ENCODE measurements at regions not wholly inside any gene's neighbourhood (a gene's known extent, or its start where the extent isn't known, plus 50 kb on each side); places are given as distances from the start of the nearest gene placed in this dataset.
"Not testable (repeated sequence)": the region's sequence is repeated elsewhere in the genome, so short reads cannot be mapped to it uniquely, and the experiment has no call there.

DNA sequence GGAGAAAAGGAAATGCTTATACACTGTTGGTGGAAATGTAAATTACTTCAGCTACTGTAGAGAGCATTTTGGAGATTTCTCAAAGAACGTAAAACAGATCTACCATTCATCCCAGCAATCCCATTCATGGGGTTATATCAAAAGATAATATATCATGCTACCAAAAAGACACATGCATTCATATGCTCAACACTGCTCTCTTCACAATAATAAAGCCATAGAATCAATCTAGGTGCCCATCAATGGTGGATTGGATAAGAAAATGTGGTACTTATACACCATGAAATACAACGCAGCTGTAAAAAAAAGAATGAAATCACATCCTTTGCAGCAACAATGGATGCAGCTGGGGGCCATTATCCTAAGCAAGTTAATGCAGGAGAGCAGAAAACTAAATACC lies 1487.7 kb upstream of the SEL1L start:
- no peak for DNase-seq

GRCh38 chr14:83023369-83023768 lies 1489.7 kb upstream of the SEL1L start:
- no peak for DNase-seq

- DNase-seq: no peak
Observed at GRCh38 chr14:83041224-83041623, 1507.6 kb upstream of the SEL1L start.

GRCh38 chr14:83042858-83043257 lies 1509.2 kb upstream of the SEL1L start:
- no peak for DNase-seq

DNA sequence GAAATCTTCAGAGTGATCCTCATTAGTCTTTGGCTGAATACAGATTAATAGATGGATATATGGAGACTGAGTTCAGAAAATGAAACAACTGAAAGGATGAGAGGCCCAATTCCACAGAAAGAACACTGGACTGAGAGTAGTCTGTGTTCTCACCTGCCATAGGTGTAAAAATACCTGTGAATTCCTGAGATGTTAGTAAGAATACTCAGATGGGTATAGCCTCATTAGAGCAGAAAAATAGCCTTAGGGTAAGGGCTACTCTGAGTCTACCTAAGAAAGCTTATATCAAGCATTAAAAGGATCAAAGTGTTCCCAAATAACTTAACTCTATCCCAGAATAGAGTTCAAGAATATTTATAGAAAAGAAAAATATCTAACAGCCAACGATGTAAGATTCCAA lies 1510.3 kb upstream of the SEL1L start:
- no peak for DNase-seq

DNA sequence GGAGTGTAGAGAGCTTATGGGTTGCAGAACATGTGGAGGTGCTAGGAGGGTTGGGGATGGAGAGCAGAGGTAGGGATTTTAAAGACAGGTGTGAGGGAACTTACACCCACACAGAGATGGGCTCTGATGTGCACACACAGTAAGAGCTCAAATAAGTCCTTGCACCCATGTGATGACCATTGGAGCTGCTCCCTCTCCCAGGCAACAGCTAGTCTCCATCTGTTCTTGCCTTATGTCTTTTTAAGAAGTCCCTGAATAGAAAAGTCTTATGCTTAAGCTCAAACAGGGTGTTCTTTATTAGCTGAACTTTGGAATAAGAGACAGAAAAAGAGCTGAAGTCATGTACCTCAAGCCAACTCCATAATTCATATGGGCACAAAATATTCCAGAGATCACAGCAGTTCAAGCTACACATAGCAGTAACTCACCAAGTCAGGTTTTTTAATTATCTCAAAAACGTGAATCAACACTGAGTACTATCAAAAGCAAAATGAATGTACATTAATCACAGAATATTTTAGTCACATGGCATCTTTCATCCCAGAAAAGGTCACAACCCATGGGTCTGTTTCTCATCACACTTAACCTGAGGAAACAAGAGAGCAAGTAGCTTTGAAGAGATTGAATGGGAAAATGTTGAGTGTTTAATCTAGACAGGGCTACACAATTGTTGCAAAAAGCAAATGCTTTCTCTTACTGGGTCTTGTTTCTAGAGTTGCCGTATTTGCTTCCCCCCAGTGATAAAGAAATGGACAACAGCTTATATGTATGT lies 1513.6 kb upstream of the SEL1L start:
- DNase-seq: no peak

DNA sequence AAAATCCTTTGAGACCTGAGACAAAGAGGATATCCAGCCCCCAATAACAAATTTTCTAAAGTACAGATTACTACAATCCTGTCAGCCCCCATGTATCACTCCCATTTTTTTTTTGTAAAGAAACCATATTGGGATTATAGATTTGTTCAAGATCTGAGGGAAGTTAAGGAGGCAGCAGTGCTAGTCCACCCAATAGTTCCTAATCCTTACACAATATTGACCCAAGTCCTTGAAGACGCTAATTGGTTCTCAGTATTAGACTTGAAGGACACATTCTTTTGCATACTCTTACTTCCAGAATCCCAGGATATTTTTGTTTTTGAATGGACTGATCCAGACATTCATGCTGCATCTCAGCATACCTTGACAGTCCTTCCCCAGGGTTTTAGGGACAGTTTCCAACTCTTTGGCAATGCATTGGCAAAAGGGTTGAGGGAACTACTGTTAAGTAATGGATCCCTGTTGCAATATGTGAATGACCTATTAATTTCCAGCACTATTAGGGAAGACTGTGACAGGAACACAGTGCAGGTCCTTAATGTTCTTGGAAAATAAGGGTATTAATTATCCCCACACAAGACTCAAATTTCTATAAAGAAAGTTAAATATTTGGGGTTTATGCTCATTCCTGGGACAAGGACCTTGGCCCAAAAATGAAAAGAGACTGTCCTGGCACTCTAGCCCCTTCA lies 1519.5 kb upstream of the SEL1L start:
- no peak for DNase-seq

DNA sequence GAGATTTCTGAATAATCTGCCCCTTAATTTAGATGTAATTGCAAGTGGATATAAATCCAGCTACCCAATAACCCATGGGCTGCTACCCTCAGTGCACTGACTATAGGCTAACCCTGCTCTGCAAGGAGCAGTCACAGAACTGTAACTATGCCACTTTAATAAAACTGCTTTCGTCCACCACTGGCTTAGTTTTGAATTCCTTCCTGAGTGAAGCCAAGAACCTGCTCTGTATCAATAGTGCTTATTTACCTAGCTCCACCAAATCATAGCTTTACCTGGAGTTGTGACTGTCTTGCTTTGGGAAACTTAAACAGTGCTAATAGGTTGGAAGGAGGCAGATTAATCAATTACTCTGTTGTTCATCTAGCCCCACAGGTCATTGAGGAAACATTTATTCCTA lies 1524.4 kb upstream of the SEL1L start:
- DNase-seq: no peak

DNA sequence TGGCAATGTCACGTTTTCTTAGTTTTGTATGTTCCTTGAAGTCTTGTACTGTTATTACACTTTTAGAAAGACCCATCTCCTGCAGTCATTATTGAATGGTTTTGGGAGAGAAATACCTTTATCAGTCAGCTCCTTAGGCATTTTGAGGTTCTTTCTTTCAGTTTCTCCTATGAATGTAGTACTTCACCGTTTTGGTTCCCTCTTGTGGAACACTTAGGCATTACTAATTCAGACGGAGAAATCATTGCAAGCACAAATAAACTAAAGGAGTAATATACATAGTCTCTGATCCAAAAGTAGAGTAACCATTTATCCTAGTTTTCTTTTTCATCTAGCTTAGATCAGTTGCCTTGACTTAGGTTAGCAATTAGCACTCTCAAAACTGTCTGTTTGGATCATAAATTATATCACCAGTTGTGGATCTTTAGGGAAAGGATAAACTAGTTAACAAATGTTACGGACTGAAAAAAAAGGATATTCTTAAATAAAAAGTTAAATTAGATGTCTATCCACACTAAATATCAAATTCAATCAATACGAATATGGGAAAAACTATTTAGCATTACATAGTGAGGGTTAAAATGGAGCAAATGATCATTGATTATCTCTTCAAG lies 1538.3 kb upstream of the SEL1L start:
- no peak for DNase-seq

DNA sequence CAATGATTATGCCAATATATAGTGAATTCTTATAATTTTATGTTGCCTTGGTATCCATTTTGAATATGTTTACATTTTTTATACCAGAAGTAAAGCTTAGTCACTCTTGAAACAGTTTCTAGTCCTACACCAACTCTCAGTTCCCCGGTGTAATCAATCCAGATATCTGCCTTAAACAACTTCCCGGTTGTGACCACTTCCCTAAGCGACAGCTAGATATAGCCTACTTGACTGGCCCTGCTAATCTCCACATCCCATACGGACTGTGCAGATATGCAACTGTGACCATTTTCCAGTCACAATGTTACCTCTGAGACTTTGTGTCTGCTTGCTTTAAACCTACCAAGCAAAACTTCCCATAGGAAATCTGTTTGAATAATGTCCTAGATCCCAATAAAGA lies 1551.5 kb upstream of the SEL1L start:
- DNase-seq: no peak

DNA sequence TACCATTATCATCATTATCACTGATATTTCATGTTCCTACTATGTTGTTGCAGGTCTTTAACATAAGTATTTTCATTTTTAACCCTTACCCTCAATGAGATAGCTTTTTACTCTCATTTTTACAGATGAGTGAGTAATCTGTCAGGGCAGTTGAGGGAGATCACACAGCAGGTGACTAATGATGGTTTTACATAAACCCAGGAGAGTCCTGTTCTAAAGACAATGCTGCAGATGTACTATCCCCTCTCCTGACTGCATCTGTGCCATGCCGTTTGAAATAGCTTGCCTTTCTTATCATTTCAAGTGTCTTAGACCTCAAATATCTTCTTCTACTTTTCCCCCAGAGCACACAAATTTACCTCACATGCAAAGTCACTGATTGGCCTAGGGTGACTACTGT lies 1552.1 kb upstream of the SEL1L start:
- no peak for DNase-seq

DNA sequence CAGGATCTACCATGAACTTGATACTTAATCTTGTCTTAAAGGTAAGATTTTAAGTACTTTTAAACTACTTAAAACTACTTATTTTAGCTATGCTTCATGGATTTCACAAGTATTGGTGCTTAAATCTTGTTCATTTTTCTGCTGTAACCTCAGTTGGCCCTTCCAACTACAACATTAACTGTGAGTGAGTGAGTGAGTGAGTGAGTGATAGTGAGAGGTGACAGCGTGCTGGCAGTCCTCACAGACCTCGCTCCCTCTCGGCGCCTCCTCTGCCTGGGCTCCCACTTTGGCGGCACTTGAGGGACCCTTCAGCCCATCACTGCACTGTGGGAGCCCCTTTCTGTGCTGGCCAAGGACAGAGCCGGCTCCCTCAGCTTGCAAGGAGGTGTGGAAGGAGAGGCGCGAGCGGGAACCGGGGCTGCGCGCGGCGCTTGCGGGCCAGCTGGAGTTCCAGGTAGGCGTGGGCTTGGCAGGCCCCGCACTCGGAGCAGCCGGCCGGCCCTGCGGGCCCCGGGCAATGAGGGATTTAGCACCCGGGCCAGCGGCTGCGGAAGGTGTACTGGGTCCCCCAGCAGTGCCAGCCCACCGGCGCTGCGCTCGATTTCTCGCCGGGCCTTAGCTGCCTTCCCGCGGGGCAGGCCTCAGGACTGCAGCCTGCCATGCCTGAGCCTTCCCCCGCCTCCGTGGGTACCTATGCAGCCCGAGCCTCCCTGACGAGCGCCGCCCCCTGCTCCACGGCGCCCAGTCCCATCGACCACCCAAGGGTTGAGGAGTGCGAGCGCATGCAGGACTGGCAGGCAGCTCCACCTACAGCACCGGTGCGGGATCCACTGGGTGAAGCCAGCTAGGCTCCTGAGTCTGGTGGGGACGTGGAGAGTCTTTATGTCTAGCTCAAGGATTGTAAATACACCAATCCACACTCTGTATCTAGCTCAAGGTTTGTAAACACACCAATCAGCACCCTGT lies 1558.6 kb upstream of the SEL1L start:
- not testable (repeated sequence) for DNase-seq

DNA sequence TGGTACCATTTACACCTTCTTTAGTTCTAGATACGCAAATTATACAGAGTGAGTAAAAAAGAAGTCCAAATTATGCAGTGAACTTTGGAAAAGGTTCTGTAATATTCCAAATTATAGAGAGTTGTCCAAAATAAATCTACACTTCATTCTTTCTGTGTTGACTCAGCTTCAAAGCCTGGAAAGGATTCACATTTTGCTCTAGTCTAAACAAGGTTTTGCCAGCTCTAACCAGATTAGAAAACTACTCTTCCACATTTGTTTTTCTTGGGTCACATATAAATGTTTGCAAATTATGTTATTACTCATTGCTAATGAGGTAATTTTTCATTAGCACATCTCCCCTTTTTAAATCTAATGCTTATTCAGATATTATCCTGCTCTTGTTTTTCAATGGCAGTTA lies 1562.4 kb upstream of the SEL1L start:
- DNase-seq: no peak

GRCh38 chr14:83101846-83102245 lies 1568.2 kb upstream of the SEL1L start:
- DNase-seq: no peak

DNA sequence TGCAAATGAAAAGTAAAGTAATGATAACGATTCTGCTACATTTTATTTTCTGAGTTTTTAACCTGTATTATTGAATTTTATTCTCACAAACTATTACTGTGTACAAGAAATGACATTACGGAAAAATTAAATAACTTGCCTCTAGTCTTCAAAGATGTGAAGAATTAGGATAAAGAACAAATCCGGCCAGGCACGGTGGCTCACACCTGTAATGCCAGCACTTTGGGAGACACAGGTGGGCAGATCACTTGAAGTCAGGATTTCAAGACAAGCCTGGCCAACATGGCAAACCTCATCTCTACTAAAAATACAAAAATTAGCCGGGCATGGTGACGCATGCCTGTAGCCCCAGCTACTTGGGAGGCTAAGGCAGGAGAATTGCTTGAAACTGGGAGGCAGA lies 1584.4 kb upstream of the SEL1L start:
- no peak for DNase-seq

- DNase-seq: no peak
Observed at GRCh38 chr14:83120187-83120586, 1586.5 kb upstream of the SEL1L start.

- DNase-seq: no peak
Observed at GRCh38 chr14:83126076-83126475, 1592.4 kb upstream of the SEL1L start.

GRCh38 chr14:83128783-83129182 lies 1595.1 kb upstream of the SEL1L start:
- DNase-seq: no peak

DNA sequence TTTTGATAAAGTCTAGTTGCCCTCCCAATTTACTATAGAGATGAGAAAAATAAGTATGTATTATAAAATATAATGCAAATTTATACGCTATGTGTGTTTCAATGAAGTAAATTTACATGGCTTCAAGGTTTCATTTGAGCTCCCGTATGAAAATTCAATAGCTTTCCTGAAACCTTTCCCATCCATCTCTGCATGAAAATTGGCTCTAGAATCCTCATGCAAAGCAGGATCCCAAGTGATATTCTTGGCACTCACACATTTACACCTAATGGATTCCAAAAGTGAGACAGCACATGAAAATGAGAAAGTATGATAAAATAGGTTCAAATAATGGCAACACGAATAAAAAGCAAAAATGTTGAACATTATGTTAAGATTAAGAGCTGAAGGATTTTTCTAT lies 1595.8 kb upstream of the SEL1L start:
- DNase-seq: no peak

GRCh38 chr14:83133981-83134645 lies 1600.5 kb upstream of the SEL1L start:
- no peak for DNase-seq

GRCh38 chr14:83140756-83141155 lies 1607.1 kb upstream of the SEL1L start:
- no peak for DNase-seq

- no peak for DNase-seq
Observed at GRCh38 chr14:83147006-83147405, 1613.4 kb upstream of the SEL1L start.

DNA sequence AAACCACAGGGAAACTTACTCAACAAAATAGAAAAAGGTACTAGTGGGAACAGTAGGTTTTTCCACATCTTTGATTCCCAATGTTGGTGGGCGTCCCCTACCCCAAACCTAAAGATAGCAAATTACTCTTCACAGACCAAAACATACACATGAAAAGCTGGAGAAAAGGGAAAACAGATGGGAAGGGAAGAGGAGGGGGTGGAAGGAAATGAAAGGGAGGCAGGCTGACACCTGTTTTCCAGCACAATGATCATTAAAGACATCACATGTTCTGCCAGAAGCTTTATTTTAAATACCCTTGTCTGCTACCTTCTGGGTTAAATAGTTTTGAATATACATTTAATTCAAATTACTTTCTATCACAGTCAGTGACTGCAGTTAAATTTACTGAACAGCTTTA lies 1617.9 kb upstream of the SEL1L start:
- DNase-seq: no peak
